Vagina (tissue), 2 donors: ENCODE measurements at regions not wholly inside any gene's neighbourhood (a gene's known extent, or its start where the extent isn't known, plus 50 kb on each side); places are given as distances from the start of the nearest gene placed in this dataset.

ENCODE experiments used
- DNase-seq, 2 donors: peaks; one replicate each; pipeline ENCODE4 v3.0.0-alpha.2; 2017; ENCODE audit errors: extremely low spot score in 2 of 2
- H3K27ac ChIP-seq: fragments of 200-600 bp; sonication (generic); one replicate; pipeline ENCODE4 v1.5.1; 2019
- H3K27me3 ChIP-seq: fragments of 200-600 bp; sonication (generic); one replicate; pipeline ENCODE4 v1.5.1; 2019
- H3K36me3 ChIP-seq, 2 donors: fragments of 200-600 bp; sonication (generic); one replicate each; pipeline ENCODE4 v1.5.1; 2017 to 2019
- H3K4me1 ChIP-seq: fragments of 200-600 bp; sonication (generic); one replicate; pipeline ENCODE4 v1.5.1; 2019
- H3K4me3 ChIP-seq, 2 donors: fragments of 200-600 bp; sonication (generic); 1 replicate in 1 of 2; 2 replicates in 1 of 2; pipeline ENCODE4 v1.5.1; 2016 to 2019
- H3K9me3 ChIP-seq: fragments of 200-600 bp; sonication (generic); one replicate; pipeline ENCODE4 v1.5.1; 2019
- POLR2A ChIP-seq, 2 donors: fragments of 450-650 bp; IDR thresholded peaks; one replicate each; pipeline ENCODE4 v1.6.1; 2017; ENCODE audit warnings: antibody characterized with exemption in 2 of 2, mild to moderate bottlenecking in 2 of 2, moderate library complexity in 2 of 2
- POLR2AphosphoS5 ChIP-seq, 2 donors: sonication (generic); formaldehyde crosslinking; IDR thresholded peaks; one replicate each; pipeline ENCODE4 v1.9.0; 2017; ENCODE audit warnings: antibody characterized with exemption in 2 of 2, mild to moderate bottlenecking in 2 of 2, low read depth in 1 of 2; ENCODE audit not compliant: insufficient read depth in 1 of 2
- intact Hi-C: fragments of 100-400 bp; cut with DNase I; formaldehyde crosslinking; loops from one replicate; pipeline ENCODE4 v1.15.1; 2023
- TF ChIP-seq, protein P1 (sequence below), 3 experiments: fragments of 450-650 bp in 2 of 3; fragments of 200-600 bp in 1 of 3; sonication (generic) in 1 of 3; IDR thresholded peaks; one replicate each; pipeline ENCODE4 v1.5.1; 2017 to 2019; ENCODE audit warnings: antibody characterized with exemption in 3 of 3, mild to moderate bottlenecking in 2 of 3, moderate library complexity in 2 of 3

DNA sequence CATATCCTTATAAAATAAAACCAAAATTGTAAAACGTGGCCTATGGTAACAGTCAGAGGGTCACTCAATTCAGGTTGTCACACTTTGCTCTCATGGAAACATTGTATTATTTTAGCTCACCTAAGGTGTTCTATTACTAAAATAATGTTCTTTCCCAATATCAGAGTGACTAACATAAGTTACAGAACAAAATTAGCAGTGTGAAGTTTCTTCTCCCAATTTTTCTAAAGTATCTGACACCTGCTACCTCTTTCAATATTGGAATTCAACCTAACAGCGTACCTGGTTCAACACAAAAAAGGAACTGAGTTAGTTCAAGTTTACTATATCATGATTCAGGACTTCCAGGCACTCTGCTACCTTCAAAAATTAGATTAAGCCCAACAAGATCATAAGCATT, 190.4 kb downstream of the ZEB2 start:
- Histone ChIP-seq H3K4me1 (peaks cover 15% of the 10 kb centered on the region), H3K9me3 (no peaks in the 10 kb centered on the region), H3K27ac (no peak overlapping the region), H3K27me3 (no peaks in the 10 kb centered on the region), H3K36me3 (no peaks in the 10 kb centered on the region), H3K4me3 (no peak overlapping the region)
- TF ChIP-seq, protein P1, sequence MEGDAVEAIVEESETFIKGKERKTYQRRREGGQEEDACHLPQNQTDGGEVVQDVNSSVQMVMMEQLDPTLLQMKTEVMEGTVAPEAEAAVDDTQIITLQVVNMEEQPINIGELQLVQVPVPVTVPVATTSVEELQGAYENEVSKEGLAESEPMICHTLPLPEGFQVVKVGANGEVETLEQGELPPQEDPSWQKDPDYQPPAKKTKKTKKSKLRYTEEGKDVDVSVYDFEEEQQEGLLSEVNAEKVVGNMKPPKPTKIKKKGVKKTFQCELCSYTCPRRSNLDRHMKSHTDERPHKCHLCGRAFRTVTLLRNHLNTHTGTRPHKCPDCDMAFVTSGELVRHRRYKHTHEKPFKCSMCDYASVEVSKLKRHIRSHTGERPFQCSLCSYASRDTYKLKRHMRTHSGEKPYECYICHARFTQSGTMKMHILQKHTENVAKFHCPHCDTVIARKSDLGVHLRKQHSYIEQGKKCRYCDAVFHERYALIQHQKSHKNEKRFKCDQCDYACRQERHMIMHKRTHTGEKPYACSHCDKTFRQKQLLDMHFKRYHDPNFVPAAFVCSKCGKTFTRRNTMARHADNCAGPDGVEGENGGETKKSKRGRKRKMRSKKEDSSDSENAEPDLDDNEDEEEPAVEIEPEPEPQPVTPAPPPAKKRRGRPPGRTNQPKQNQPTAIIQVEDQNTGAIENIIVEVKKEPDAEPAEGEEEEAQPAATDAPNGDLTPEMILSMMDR (IDR thresholded peaks at IDR 0.05) = no peak
- no peak for TF ChIP-seq POLR2A (IDR thresholded peaks at IDR 0.05)
- no peak for TF ChIP-seq POLR2AphosphoS5 (IDR thresholded peaks at IDR 0.05; ENCODE audit: insufficient read depth in 1 of 2, low read depth in 1 of 2)
- intact Hi-C loops = no loop called here
- DNase-seq = no peak

DNA sequence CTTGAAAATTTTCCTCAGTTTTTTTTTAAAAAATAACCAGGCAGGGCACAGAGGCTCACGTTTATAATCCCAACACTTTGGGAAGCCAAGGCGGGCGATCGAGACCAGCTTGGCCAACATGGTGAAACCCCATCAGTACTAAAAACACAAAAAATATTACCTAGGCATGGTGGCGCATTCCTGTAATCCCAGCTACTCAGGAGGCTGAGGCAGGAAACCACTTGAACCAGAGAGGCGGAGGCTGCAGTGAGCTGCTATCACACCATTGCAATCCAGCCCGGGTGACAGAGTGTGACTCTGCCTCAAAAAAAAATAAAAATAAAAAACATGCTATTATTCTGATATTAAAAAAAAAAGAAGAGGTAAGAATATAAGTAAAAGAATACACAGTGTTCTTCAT, 191.0 kb downstream of the ZEB2 start:
- H3K9me3 ChIP-seq = no peaks in the 10 kb centered on the region
- H3K27me3 ChIP-seq = no peaks in the 10 kb centered on the region
- no peaks in the 10 kb centered on the region for H3K36me3 ChIP-seq
- TF ChIP-seq POLR2A (IDR thresholded peaks at IDR 0.05) = no peak
- TF ChIP-seq, protein P1 (IDR thresholded peaks at IDR 0.05) = no peak
- TF ChIP-seq POLR2AphosphoS5 (IDR thresholded peaks at IDR 0.05; ENCODE audit: insufficient read depth in 1 of 2, low read depth in 1 of 2) = no peak
- H3K4me1 ChIP-seq = peaks cover 15% of the 10 kb centered on the region
- DNase-seq = no peak
- no peak overlapping the region for H3K4me3 ChIP-seq
- intact Hi-C loops = no loop called here
- no peak overlapping the region for H3K27ac ChIP-seq

DNA sequence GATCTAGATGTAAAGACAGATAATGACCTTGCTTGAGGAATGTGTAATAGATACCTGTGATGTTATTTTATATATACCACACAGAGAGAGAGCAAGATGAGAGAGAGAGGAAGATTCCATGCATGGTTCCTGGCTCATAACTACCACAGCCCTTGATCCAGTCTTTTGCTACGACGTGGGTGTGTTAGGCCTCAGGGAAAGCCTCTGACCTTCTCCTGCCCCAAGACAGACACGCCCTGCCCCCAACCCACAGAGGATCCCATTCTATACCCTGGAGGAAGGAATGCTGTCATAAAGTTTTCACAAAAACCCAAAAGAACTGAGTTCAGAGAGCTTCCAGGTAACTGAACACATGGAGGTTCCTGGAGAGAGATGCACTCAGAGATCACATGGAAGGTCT, 193.1 kb downstream of the ZEB2 start:
- H3K27ac ChIP-seq = no peak overlapping the region
- no peaks in the 10 kb centered on the region for H3K9me3 ChIP-seq
- peaks cover 15% of the 10 kb centered on the region for H3K4me1 ChIP-seq
- no peaks in the 10 kb centered on the region for H3K36me3 ChIP-seq
- no peaks in the 10 kb centered on the region for H3K27me3 ChIP-seq
- H3K4me3 ChIP-seq = no peak overlapping the region
- TF ChIP-seq POLR2AphosphoS5 (IDR thresholded peaks at IDR 0.05; ENCODE audit: insufficient read depth in 1 of 2, low read depth in 1 of 2) = no peak
- TF ChIP-seq, protein P1 (IDR thresholded peaks at IDR 0.05) = no peak
- TF ChIP-seq POLR2A (IDR thresholded peaks at IDR 0.05) = no peak
- no peak for DNase-seq
- intact Hi-C loops = no loop called here

DNA sequence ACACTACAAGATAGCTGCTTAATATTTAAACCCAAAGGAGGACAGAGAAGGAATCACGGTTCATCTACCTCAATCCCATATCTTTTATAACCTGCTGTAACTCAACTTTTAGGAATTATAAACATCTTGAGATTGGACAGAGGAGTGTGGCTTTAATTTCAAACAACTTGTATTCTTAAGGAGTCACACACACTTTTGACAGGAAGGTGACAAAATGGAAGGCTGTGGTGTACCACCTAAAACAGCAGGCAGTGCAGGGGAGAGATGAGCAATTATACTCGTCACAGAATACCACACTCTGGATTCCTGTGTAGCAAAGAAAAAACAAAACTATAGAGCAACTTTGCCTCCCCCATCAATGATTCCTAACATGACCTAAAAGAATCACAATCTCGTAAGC, 194.8 kb downstream of the ZEB2 start:
- H3K4me1 ChIP-seq = peaks cover 6% of the 10 kb centered on the region
- TF ChIP-seq, protein P1 (IDR thresholded peaks at IDR 0.05) = no peak
- TF ChIP-seq POLR2AphosphoS5 (IDR thresholded peaks at IDR 0.05; ENCODE audit: insufficient read depth in 1 of 2, low read depth in 1 of 2) (no peak), POLR2A (IDR thresholded peaks at IDR 0.05) (no peak)
- no peak overlapping the region for H3K27ac ChIP-seq
- H3K4me3 ChIP-seq = no peak overlapping the region
- no peaks in the 10 kb centered on the region for H3K36me3 ChIP-seq
- H3K9me3 ChIP-seq = no peaks in the 10 kb centered on the region
- no peak for DNase-seq
- intact Hi-C loops = no loop called here
- H3K27me3 ChIP-seq = no peaks in the 10 kb centered on the region

DNA sequence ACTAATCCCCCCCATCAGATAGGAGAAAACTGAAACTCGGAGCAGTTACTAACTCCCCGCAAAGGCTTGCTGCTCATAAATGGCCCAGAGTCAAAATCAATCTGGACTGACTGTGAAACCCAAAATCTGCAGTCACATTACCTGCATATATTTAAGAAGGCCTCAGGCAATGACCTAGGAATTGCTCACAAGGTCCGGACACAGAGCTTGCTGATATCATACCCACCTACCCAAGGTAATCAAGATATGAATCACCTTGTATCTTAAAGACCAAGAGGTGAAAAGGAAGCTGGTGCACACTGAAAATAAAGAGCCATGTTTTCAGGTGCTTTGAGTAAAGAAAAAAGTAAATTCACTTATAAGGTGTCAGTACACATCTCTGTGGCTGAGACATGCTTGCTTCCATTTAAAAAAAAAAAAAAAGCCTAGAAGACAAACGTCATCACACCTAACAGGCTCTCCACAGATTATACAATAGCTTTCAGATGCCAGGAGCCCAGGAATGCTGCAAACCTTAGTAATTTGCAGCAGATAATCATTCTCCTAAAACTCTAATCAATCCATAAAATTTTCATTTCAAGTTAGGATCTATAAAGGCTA, 195.4 kb downstream of the ZEB2 start:
- Histone ChIP-seq H3K27ac (no peak overlapping the region), H3K4me3 (no peak overlapping the region), H3K27me3 (no peaks in the 10 kb centered on the region), H3K9me3 (no peaks in the 10 kb centered on the region), H3K36me3 (no peaks in the 10 kb centered on the region), H3K4me1 (peaks cover 8% of the 10 kb centered on the region)
- no peak for DNase-seq
- intact Hi-C loops = no loop called here
- TF ChIP-seq, protein P1 (IDR thresholded peaks at IDR 0.05) = no peak
- no peak for TF ChIP-seq POLR2AphosphoS5 (IDR thresholded peaks at IDR 0.05; ENCODE audit: insufficient read depth in 1 of 2, low read depth in 1 of 2)
- no peak for TF ChIP-seq POLR2A (IDR thresholded peaks at IDR 0.05)
